NK-92 (cell line): ENCODE measurements at regions not wholly inside any gene's neighbourhood (a gene's known extent, or its start where the extent isn't known, plus 50 kb on each side); places are given as distances from the start of the nearest gene placed in this dataset.
"Not testable (repeated sequence)": the region's sequence is repeated elsewhere in the genome, so short reads cannot be mapped to it uniquely, and the experiment has no call there.

Experiments used
- DNase-seq: peaks from one replicate; lab custom pipeline; 2025; ENCODE audit not compliant: unreplicated experiment; lab: John Stamatoyannopoulos, UW

- DNase-seq = no peak
Measured at GRCh38 chr3:177336873-177337450, 139.7 kb upstream of the TBL1XR1 start.

- no peak for DNase-seq
Measured at GRCh38 chr3:177337541-177338331, 140.5 kb upstream of the TBL1XR1 start.

DNA sequence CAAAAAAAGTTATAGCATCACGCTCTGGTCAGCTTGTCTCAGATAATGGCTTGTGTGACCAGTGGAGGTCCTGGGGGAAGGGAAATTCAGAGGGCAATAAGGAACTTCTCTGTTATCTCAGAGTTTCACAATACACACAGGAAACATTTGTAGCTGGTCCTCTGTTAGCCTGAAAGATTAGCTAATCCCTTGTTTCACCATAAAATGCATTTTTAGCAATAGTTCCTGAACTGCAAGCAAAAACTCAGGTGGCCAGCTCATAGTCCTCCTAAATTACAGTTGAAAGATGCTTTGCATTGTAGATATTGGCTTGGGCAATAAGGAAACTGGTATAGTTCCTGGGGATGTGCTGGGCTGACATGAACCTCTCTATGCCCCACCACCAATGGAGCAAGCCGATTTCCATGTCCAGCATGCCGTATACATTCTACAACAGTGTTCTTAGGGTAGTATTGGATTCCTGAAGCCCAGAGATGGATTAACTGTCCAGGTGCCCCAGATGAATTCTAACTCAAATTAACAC, 141.5 kb upstream of the TBL1XR1 start:
- DNase-seq = no peak

- DNase-seq = not testable (repeated sequence)
Measured at GRCh38 chr3:177339220-177339703, 142.0 kb upstream of the TBL1XR1 start.

DNA sequence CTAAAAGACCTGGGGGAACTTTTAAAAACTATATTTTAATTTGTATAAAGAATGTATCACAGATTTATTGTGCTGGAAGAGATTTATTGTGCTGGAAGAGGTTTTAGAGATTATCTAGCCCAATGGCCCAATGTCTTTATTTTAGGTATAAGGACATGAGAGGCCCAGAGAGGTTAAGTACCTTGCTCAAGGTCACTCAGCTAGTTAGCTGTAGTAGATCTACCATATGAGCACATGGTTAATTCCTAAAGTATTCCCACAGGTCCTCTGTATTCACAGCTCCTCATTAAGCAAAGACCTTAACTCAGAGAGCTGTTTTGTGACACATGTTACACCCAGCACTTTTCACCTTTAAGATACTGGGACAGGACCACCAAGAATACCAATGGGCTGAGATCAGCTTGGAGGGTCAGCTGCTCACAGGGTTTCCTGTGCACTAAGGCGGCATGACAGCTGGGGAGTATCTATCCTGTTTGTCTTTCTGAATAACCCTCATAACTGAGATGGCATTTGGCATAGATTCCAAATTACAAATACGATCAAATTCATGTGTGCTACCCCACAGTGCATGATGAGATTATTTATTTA, 143.1 kb upstream of the TBL1XR1 start:
- DNase-seq = no peak

GRCh38 chr3:177341736-177342419, 144.6 kb upstream of the TBL1XR1 start:
- no peak for DNase-seq

DNA sequence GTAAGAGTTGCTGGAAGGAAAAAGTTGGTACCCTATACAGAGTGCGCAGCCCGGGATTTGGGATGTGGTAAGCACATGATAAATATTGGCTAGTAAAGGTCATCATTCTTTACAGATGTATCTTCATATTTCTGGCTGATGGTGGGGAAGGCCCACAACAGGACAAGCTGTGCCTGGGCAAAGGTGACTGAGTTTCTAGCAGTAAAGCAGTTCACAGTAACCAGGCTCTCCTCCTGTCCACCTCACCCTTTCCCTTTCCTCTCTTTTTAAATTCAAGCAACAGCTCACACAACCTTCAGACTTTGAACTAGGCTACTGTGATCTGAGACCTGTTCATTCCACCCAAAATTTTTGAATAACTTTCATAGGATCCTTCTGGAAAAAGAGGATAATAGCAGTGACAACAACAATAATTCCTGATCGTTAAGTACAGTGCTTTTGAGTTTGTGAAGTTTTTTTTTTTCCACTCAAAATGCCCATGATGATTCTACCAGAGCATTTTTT, 145.9 kb upstream of the TBL1XR1 start:
- no peak for DNase-seq

- no peak for DNase-seq
Measured at GRCh38 chr3:177345049-177345972, 148.0 kb upstream of the TBL1XR1 start.

DNA sequence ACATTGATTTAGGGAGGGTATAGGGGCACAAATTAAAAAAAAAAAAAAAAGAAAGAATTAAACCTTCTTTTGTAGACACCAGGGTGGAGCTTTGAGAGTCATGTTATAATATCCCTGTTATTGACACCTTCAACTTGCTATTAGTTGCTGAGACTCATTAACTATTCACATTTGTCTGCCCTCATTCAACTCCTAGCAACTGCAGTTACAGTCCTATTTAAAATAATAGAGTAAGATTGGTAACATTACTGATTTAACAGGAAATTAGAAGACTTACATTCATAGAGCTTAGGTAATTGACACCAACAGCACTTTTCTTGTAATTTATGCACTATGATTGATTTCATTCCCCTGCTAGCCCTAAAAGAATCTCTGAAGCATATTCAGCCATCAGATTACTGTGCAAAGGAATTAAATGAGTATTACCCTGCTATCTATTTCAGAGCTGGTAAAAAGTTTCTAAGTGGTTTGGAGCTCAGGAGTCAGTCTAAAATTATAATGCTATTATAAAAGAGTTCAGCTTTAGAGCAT, 148.8 kb upstream of the TBL1XR1 start:
- no peak for DNase-seq

- no peak for DNase-seq
Measured at GRCh38 chr3:177346878-177347277, 149.6 kb upstream of the TBL1XR1 start.

DNA sequence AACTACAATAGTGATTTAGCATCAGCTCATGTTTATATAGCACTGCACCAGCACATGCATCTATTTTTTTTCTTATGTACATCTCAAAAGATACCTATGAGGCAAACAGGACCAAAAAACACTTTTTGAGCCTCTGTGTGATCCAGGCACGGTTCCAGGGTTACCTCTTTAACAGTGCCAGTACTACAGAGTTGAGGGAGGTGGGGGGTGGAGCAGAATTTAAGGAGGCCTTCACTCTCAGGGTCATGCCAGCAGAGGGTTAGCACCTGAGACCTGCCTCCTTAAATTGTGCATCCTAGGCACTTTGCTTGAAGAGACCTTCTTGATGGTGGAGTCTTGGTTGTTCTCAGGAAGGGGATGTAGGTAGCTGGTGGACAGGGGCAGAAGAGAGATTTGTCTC, 150.3 kb upstream of the TBL1XR1 start:
- DNase-seq = no peak

DNA sequence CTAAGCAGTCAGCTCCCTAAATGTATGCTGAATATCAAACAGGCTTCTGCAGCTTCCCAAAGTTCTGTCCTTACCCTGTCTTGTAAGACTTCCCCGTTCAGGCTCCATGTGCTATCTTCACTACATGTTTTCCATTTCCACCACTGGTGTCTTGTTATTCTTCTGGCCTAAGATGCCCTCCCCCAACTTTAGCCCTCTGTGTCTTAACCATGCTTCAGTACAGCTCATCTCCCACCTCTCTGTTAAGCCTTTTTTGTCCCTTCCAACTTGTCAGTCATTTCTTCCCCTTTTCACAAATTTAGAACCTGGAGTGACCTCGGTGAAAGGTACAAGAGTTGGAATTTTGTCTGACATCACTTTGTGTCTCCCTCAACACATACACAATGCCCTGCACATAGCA, 151.7 kb upstream of the TBL1XR1 start:
- DNase-seq = no peak

DNA sequence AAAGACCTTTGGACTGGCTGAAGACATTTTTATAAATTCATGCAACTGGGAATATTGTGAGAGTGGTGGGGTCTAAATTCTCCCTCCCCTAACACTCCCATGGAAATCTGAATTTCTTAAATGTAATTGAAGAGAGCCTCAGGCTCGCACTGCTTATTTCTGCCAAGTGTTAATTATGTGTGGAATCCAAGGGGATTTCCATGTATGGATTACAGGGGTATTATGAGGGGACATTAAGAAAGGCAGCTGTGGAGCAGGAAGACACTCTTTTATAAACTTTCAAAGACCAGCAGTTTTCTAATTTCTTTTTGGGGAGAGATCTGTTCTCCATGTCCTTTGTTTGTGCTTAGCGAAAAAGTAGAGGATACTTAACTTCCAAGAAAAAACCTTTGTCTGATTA, 152.1 kb upstream of the TBL1XR1 start:
- no peak for DNase-seq

DNA sequence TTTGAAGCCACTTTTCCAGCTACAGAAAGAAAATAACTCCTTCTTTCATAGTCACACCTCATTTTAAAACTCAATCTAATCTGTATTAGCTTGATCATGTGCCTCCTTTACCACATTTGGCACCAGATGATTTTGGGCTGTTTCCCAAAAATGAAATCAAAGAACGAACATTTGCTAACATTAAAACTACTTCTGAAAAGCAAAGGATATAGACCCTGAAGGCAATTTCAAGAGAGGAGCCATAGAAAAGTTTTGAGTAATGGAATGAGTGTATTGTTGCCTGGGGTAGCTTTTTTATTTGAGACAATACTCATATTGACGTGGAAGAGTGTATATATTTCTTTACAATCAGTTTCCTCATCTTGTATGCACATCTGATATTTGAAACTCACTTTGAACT, 152.8 kb upstream of the TBL1XR1 start:
- DNase-seq = no peak

DNA sequence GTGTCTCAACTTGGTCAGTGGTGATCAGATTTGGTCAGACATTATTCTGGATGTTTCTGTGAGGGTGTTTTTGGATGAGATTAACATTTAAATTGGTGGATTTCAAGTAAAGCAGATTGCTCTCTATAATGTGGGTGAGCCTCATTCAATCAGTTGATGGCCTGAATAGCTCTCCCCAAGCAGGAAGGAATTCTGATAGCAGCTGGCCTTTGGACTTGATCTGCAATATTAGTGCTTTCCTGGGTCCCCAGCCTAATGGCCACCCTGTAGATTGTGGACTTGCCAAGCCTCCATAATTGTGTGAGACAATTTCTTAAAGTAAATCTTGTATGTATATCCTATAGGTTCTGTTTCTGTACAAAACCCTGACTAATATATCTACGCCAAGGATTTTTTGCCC, 153.9 kb upstream of the TBL1XR1 start:
- DNase-seq = no peak

DNA sequence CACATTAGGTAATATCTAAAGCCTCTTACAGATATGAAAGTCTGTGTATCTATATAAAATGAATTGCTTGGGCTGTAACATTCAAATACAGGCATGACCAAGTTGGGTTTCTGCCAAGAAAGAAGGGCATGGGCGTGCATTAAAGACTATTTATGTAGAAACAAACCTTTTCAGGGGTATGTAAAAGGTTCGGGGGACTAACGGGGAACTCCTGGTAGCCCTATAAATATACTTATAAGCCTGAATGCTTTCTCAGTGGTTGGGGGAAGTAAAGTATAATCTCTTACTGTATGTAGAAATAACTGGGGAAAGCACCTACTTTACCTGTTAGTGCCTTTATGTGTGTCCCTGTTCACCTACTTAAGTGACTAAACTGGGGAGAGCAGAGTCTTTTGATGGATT, 154.5 kb upstream of the TBL1XR1 start:
- no peak for DNase-seq

- no peak for DNase-seq
Measured at GRCh38 chr3:177352424-177352823, 155.1 kb upstream of the TBL1XR1 start.

DNA sequence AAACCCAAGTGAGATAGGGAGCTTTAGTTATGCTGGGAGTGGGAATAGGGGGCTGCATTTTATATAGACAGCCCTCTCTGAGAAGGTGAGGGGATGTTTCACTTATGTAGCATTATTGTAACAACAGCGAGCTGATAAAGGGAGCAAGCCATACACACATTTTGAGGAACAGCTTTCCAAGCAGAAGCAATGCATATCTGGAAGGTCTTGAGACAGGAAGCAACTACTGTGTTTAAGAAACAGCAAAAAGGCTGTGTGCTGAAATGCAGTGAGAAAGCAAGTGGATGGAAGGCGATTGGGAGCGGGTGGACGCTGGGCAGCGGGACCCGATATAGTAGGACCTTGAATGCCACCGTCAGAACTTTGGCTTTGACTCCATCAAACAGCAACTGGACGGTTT, 155.9 kb upstream of the TBL1XR1 start:
- no peak for DNase-seq

DNA sequence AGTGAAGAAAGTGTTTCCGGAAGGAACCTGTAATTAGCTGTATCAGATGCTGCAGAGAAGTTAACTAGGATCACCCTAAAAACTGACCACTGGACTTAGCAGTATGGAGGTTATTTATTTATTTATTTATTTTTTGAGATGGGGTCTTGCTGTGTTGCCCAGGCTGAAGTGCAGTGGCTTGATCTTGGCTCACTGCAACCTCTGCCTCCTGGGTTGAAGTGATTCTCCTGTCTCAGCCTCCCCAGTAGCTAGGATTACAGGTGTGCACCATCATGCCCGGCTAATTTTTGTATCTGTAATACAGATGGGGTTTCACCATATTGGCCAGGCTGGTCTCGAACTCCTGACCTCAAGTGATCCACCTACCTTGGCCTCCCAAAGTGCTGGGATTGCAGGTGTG, 156.6 kb upstream of the TBL1XR1 start:
- DNase-seq = not testable (repeated sequence)

GRCh38 chr3:177354466-177354865, 157.2 kb upstream of the TBL1XR1 start:
- no peak for DNase-seq
